ENCODE measurements at regions not wholly inside any gene's neighbourhood (a gene's known extent, or its start where the extent isn't known, plus 50 kb on each side); places are given as distances from the start of the nearest gene placed in this dataset.

GRCh38 chr5:124377386-124377785 is 369.1 kb downstream of the ZNF608 start:
- Histone ChIP-seq H3K9ac (ENCODE audit: low read depth in 1 of 2, low read length in 2 of 2) (no peak overlapping the region), H3K4me3 (ENCODE audit: low read length in 2 of 2) (no peak overlapping the region), H3K9me3 (ENCODE audit: control insufficient read depth in 2 of 2, low read length in 2 of 2) (no peaks in the 10 kb centered on the region)

DNA sequence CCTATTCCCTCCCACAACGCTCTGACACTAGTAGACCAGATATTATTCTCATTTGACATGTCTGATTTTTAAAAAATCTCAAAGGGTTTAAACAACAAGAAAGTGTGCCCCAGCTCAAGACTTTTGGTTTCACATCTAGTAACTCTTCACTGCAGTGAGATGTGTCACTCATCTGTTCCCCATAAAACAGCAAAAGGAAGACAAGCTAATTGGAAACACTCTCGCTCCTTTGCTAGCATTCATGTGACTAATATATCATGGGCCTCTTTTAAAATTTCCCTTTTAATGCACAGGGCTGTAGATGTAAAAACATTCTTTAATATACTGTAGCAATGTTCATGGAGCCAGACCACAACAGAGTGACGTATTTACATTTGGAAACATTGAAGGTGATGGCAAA is 372.6 kb downstream of the ZNF608 start:
- Histone ChIP-seq H3K27ac (ENCODE audit: low read depth in 2 of 2, low read length in 2 of 2) (no peak overlapping the region), H3K4me1 (ENCODE audit: control insufficient read depth in 2 of 2, insufficient read depth in 2 of 2, low read length in 2 of 2) (no peaks in the 10 kb centered on the region), H3K9me3 (ENCODE audit: control insufficient read depth in 2 of 2, low read length in 2 of 2) (no peaks in the 10 kb centered on the region), H3K4me3 (ENCODE audit: low read length in 2 of 2) (no peak overlapping the region), H3K27me3 (ENCODE audit: control insufficient read depth in 2 of 2, insufficient read depth in 2 of 2, low read length in 2 of 2) (no peaks in the 10 kb centered on the region), H3K9ac (ENCODE audit: low read depth in 1 of 2, low read length in 2 of 2) (no peak overlapping the region), H3K36me3 (ENCODE audit: control insufficient read depth in 2 of 2, insufficient read depth in 2 of 2, low read length in 2 of 2) (no peaks in the 10 kb centered on the region)

More at GRCh38 chr5:124377386-124377785, 369.1 kb downstream of the ZNF608 start:
- no peaks in the 10 kb centered on the region for H3K27me3 ChIP-seq (ENCODE audit: control insufficient read depth in 2 of 2, insufficient read depth in 2 of 2, low read length in 2 of 2)
- H3K27ac ChIP-seq (ENCODE audit: low read depth in 2 of 2, low read length in 2 of 2), result no peak overlapping the region
- no peaks in the 10 kb centered on the region for H3K36me3 ChIP-seq (ENCODE audit: control insufficient read depth in 2 of 2, insufficient read depth in 2 of 2, low read length in 2 of 2)
- H3K4me1 ChIP-seq (ENCODE audit: control insufficient read depth in 2 of 2, insufficient read depth in 2 of 2, low read length in 2 of 2), result no peaks in the 10 kb centered on the region

GRCh38 chr5:124372457-124372856 is 374.0 kb downstream of the ZNF608 start:
- no peaks in the 10 kb centered on the region for H3K4me1 ChIP-seq (ENCODE audit: control insufficient read depth in 2 of 2, insufficient read depth in 2 of 2, low read length in 2 of 2)
- H3K27me3 ChIP-seq (ENCODE audit: control insufficient read depth in 2 of 2, insufficient read depth in 2 of 2, low read length in 2 of 2), result no peaks in the 10 kb centered on the region
- H3K36me3 ChIP-seq (ENCODE audit: control insufficient read depth in 2 of 2, insufficient read depth in 2 of 2, low read length in 2 of 2), result no peaks in the 10 kb centered on the region
- H3K27ac ChIP-seq (ENCODE audit: low read depth in 2 of 2, low read length in 2 of 2), result no peak overlapping the region
- no peak overlapping the region for H3K4me3 ChIP-seq (ENCODE audit: low read length in 2 of 2)
- H3K9ac ChIP-seq (ENCODE audit: low read depth in 1 of 2, low read length in 2 of 2), result no peak overlapping the region
- H3K9me3 ChIP-seq (ENCODE audit: control insufficient read depth in 2 of 2, low read length in 2 of 2), result no peaks in the 10 kb centered on the region

- Histone ChIP-seq H3K4me3 (ENCODE audit: low read length in 2 of 2) (no peak overlapping the region), H3K36me3 (ENCODE audit: control insufficient read depth in 2 of 2, insufficient read depth in 2 of 2, low read length in 2 of 2) (no peaks in the 10 kb centered on the region), H3K9ac (ENCODE audit: low read depth in 1 of 2, low read length in 2 of 2) (no peak overlapping the region), H3K4me1 (ENCODE audit: control insufficient read depth in 2 of 2, insufficient read depth in 2 of 2, low read length in 2 of 2) (no peaks in the 10 kb centered on the region), H3K27me3 (ENCODE audit: control insufficient read depth in 2 of 2, insufficient read depth in 2 of 2, low read length in 2 of 2) (no peaks in the 10 kb centered on the region), H3K27ac (ENCODE audit: low read depth in 2 of 2, low read length in 2 of 2) (no peak overlapping the region), H3K9me3 (ENCODE audit: control insufficient read depth in 2 of 2, low read length in 2 of 2) (no peaks in the 10 kb centered on the region)
Observed at GRCh38 chr5:124371111-124371706, 375.2 kb downstream of the ZNF608 start.

GRCh38 chr5:124370601-124371000 is 375.8 kb downstream of the ZNF608 start:
- Histone ChIP-seq H3K27me3 (ENCODE audit: control insufficient read depth in 2 of 2, insufficient read depth in 2 of 2, low read length in 2 of 2) (no peaks in the 10 kb centered on the region), H3K27ac (ENCODE audit: low read depth in 2 of 2, low read length in 2 of 2) (no peak overlapping the region), H3K4me3 (ENCODE audit: low read length in 2 of 2) (no peak overlapping the region), H3K36me3 (ENCODE audit: control insufficient read depth in 2 of 2, insufficient read depth in 2 of 2, low read length in 2 of 2) (no peaks in the 10 kb centered on the region), H3K4me1 (ENCODE audit: control insufficient read depth in 2 of 2, insufficient read depth in 2 of 2, low read length in 2 of 2) (no peaks in the 10 kb centered on the region), H3K9ac (ENCODE audit: low read depth in 1 of 2, low read length in 2 of 2) (no peak overlapping the region), H3K9me3 (ENCODE audit: control insufficient read depth in 2 of 2, low read length in 2 of 2) (no peaks in the 10 kb centered on the region)

DNA sequence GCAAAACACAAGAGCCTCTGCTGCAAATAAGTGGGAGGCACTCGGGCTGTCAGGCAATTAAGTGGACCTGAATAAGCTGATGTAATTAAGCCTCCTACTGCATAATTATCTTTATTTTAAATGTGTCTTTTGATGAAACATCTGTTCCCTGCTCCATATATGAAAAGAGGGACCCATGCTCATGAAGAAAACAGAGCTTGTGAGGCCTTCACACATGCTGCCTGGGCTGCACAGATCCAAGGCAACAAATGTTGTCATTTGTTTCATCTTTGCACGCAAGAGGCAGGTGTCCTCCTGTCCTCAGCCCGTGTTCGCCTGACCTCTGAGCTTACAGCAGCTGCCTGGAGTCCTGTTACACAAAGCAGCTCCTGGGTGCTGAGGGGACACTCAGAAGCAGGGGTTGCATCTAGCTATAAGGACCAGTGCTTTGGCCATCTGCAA is 381.1 kb downstream of the ZNF608 start:
- no peak overlapping the region for H3K4me3 ChIP-seq (ENCODE audit: low read length in 2 of 2)
- H3K27me3 ChIP-seq (ENCODE audit: control insufficient read depth in 2 of 2, insufficient read depth in 2 of 2, low read length in 2 of 2), result no peaks in the 10 kb centered on the region
- no peak overlapping the region for H3K27ac ChIP-seq (ENCODE audit: low read depth in 2 of 2, low read length in 2 of 2)
- H3K4me1 ChIP-seq (ENCODE audit: control insufficient read depth in 2 of 2, insufficient read depth in 2 of 2, low read length in 2 of 2), result no peaks in the 10 kb centered on the region
- no peaks in the 10 kb centered on the region for H3K36me3 ChIP-seq (ENCODE audit: control insufficient read depth in 2 of 2, insufficient read depth in 2 of 2, low read length in 2 of 2)
- no peaks in the 10 kb centered on the region for H3K9me3 ChIP-seq (ENCODE audit: control insufficient read depth in 2 of 2, low read length in 2 of 2)
- no peak overlapping the region for H3K9ac ChIP-seq (ENCODE audit: low read depth in 1 of 2, low read length in 2 of 2)

DNA sequence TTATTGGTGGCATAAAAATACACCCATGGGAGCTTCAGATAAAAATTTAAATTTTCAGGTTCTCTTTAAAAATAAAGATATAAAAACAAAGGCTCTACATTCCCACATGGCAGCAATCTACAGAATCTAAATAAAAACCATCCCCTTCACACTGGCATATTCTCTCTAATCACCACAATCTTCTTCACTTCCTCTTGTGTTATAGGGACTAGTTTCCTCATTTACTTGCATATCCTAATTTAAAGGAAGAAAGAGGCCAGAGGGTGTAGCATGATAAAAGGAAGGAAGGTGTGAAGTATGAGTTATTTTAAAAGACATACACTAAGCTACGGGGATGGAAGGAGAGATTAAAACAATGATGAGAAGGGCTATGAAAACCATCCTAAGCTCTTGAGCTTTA is 390.5 kb downstream of the ZNF608 start:
- H3K36me3 ChIP-seq (ENCODE audit: control insufficient read depth in 2 of 2, insufficient read depth in 2 of 2, low read length in 2 of 2), result no peaks in the 10 kb centered on the region
- no peak overlapping the region for H3K27ac ChIP-seq (ENCODE audit: low read depth in 2 of 2, low read length in 2 of 2)
- H3K27me3 ChIP-seq (ENCODE audit: control insufficient read depth in 2 of 2, insufficient read depth in 2 of 2, low read length in 2 of 2), result no peaks in the 10 kb centered on the region
- no peaks in the 10 kb centered on the region for H3K9me3 ChIP-seq (ENCODE audit: control insufficient read depth in 2 of 2, low read length in 2 of 2)
- H3K4me1 ChIP-seq (ENCODE audit: control insufficient read depth in 2 of 2, insufficient read depth in 2 of 2, low read length in 2 of 2), result no peaks in the 10 kb centered on the region
- no peak overlapping the region for H3K9ac ChIP-seq (ENCODE audit: low read depth in 1 of 2, low read length in 2 of 2)
- H3K4me3 ChIP-seq (ENCODE audit: low read length in 2 of 2), result no peak overlapping the region

GRCh38 chr5:124353016-124353415 is 393.4 kb downstream of the ZNF608 start:
- H3K27ac ChIP-seq (ENCODE audit: low read depth in 2 of 2, low read length in 2 of 2), result no peak overlapping the region
- no peak overlapping the region for H3K9ac ChIP-seq (ENCODE audit: low read depth in 1 of 2, low read length in 2 of 2)
- H3K36me3 ChIP-seq (ENCODE audit: control insufficient read depth in 2 of 2, insufficient read depth in 2 of 2, low read length in 2 of 2), result no peaks in the 10 kb centered on the region
- H3K4me3 ChIP-seq (ENCODE audit: low read length in 2 of 2), result no peak overlapping the region
- H3K9me3 ChIP-seq (ENCODE audit: control insufficient read depth in 2 of 2, low read length in 2 of 2), result no peaks in the 10 kb centered on the region
- H3K27me3 ChIP-seq (ENCODE audit: control insufficient read depth in 2 of 2, insufficient read depth in 2 of 2, low read length in 2 of 2), result no peaks in the 10 kb centered on the region
- H3K4me1 ChIP-seq (ENCODE audit: control insufficient read depth in 2 of 2, insufficient read depth in 2 of 2, low read length in 2 of 2), result no peaks in the 10 kb centered on the region

- no peaks in the 10 kb centered on the region for H3K4me1 ChIP-seq (ENCODE audit: control insufficient read depth in 2 of 2, insufficient read depth in 2 of 2, low read length in 2 of 2)
- H3K9me3 ChIP-seq (ENCODE audit: control insufficient read depth in 2 of 2, low read length in 2 of 2), result no peaks in the 10 kb centered on the region
- no peak overlapping the region for H3K27ac ChIP-seq (ENCODE audit: low read depth in 2 of 2, low read length in 2 of 2)
- no peaks in the 10 kb centered on the region for H3K36me3 ChIP-seq (ENCODE audit: control insufficient read depth in 2 of 2, insufficient read depth in 2 of 2, low read length in 2 of 2)
- H3K4me3 ChIP-seq (ENCODE audit: low read length in 2 of 2), result no peak overlapping the region
- H3K9ac ChIP-seq (ENCODE audit: low read depth in 1 of 2, low read length in 2 of 2), result no peak overlapping the region
- H3K27me3 ChIP-seq (ENCODE audit: control insufficient read depth in 2 of 2, insufficient read depth in 2 of 2, low read length in 2 of 2), result no peaks in the 10 kb centered on the region
Observed at GRCh38 chr5:124352312-124352711, 394.1 kb downstream of the ZNF608 start.

DNA sequence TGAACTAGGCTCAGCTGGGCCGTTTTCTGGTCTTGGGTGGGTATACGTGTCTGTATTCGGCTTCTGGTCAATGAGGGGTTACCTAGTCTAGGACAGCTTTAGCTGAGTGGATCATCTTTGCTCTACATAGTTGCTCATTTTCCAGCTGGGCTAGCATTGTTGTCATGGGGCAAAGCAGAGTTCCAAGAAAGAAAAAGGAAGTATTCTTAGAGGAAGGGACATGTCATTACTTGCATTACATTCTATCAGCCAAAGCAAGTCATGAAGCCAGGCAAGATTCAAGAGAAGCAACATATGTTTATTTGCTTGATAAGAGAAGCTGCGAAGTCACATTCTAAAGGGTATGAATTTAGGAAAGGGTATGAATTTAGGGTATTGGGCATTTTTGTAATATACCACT is 396.5 kb downstream of the ZNF608 start:
- no peaks in the 10 kb centered on the region for H3K27me3 ChIP-seq (ENCODE audit: control insufficient read depth in 2 of 2, insufficient read depth in 2 of 2, low read length in 2 of 2)
- H3K27ac ChIP-seq (ENCODE audit: low read depth in 2 of 2, low read length in 2 of 2), result no peak overlapping the region
- H3K4me1 ChIP-seq (ENCODE audit: control insufficient read depth in 2 of 2, insufficient read depth in 2 of 2, low read length in 2 of 2), result no peaks in the 10 kb centered on the region
- no peak overlapping the region for H3K9ac ChIP-seq (ENCODE audit: low read depth in 1 of 2, low read length in 2 of 2)
- H3K9me3 ChIP-seq (ENCODE audit: control insufficient read depth in 2 of 2, low read length in 2 of 2), result no peaks in the 10 kb centered on the region
- H3K4me3 ChIP-seq (ENCODE audit: low read length in 2 of 2), result no peak overlapping the region
- no peaks in the 10 kb centered on the region for H3K36me3 ChIP-seq (ENCODE audit: control insufficient read depth in 2 of 2, insufficient read depth in 2 of 2, low read length in 2 of 2)

- Histone ChIP-seq H3K4me3 (ENCODE audit: low read length in 2 of 2) (no peak overlapping the region), H3K4me1 (ENCODE audit: control insufficient read depth in 2 of 2, insufficient read depth in 2 of 2, low read length in 2 of 2) (no peaks in the 10 kb centered on the region), H3K27ac (ENCODE audit: low read depth in 2 of 2, low read length in 2 of 2) (no peak overlapping the region)
Observed at GRCh38 chr5:124343451-124343867, 403.0 kb downstream of the ZNF608 start.

More at GRCh38 chr5:124343451-124343867, 403.0 kb downstream of the ZNF608 start:
- H3K9ac ChIP-seq (ENCODE audit: low read depth in 1 of 2, low read length in 2 of 2), result no peak overlapping the region
- no peaks in the 10 kb centered on the region for H3K27me3 ChIP-seq (ENCODE audit: control insufficient read depth in 2 of 2, insufficient read depth in 2 of 2, low read length in 2 of 2)
- H3K36me3 ChIP-seq (ENCODE audit: control insufficient read depth in 2 of 2, insufficient read depth in 2 of 2, low read length in 2 of 2), result no peaks in the 10 kb centered on the region
- no peaks in the 10 kb centered on the region for H3K9me3 ChIP-seq (ENCODE audit: control insufficient read depth in 2 of 2, low read length in 2 of 2)

Measured in mucosa of rectum (tissue), 2 donors.